KMS-11 (cell line): ENCODE measurements at regions not wholly inside any gene's neighbourhood (a gene's known extent, or its start where the extent isn't known, plus 50 kb on each side); places are given as distances from the start of the nearest gene placed in this dataset.

Source experiments
- H2AFZ ChIP-seq: fragments of 200-600 bp; sonication (generic); 2 replicates; pipeline ENCODE4 v1.6.1; 2016; ENCODE audit warnings: antibody characterized with exemption, mixed run types, low read depth
- H3K27ac ChIP-seq: fragments of 200-600 bp; sonication (generic); 2 replicates; pipeline ENCODE4 v1.6.1; 2016; ENCODE audit warnings: mild to moderate bottlenecking, mixed run types
- H3K27me3 ChIP-seq: fragments of 200-600 bp; sonication (generic); 2 replicates; pipeline ENCODE4 v1.6.1; 2017; ENCODE audit warnings: mild to moderate bottlenecking, low read depth, mixed run types, moderate library complexity; ENCODE audit not compliant: insufficient read depth
- H3K36me3 ChIP-seq: fragments of 200-600 bp; sonication (generic); 2 replicates; pipeline ENCODE4 v1.6.1; 2017; ENCODE audit warnings: mild to moderate bottlenecking, mixed run types; ENCODE audit not compliant: insufficient read depth
- H3K4me1 ChIP-seq: fragments of 200-600 bp; sonication (generic); 2 replicates; pipeline ENCODE4 v1.6.1; 2016; ENCODE audit warnings: mild to moderate bottlenecking, low read depth, mixed run types; ENCODE audit not compliant: poor library complexity, severe bottlenecking
- H3K4me2 ChIP-seq: fragments of 200-600 bp; sonication (generic); 2 replicates; pipeline ENCODE4 v1.7.0; 2016; ENCODE audit warnings: mild to moderate bottlenecking, mixed run types
- H3K4me3 ChIP-seq: fragments of 200-600 bp; sonication (generic); IDR thresholded peaks from 2 replicates; pipeline ENCODE4 v1.6.1; 2017; ENCODE audit warnings: low read depth, low read length, mixed read lengths; ENCODE audit not compliant: insufficient read depth
- H3K79me2 ChIP-seq: fragments of 200-600 bp; sonication (generic); 2 replicates; pipeline ENCODE4 v1.6.1; 2016; ENCODE audit warnings: low read depth, mixed run types; ENCODE audit not compliant: insufficient read depth
- H3K9ac ChIP-seq: fragments of 200-600 bp; sonication (generic); 2 replicates; pipeline ENCODE4 v1.6.1; 2016; ENCODE audit warnings: mild to moderate bottlenecking, mixed run types
- H4K20me1 ChIP-seq: fragments of 200-600 bp; sonication (generic); 2 replicates; pipeline ENCODE4 v1.6.1; 2016; ENCODE audit warnings: mild to moderate bottlenecking, mixed run types; ENCODE audit not compliant: insufficient read depth
- CTCF ChIP-seq: fragments of 200-600 bp; sonication (generic); conservative IDR thresholded peaks from 2 replicates; pipeline ENCODE4 v1.6.1; 2017; ENCODE audit warnings: low read depth, mild to moderate bottlenecking, antibody characterized with exemption, low read length, moderate library complexity, mixed read lengths

GRCh38 chr6:142500250-142500786 is 198.5 kb downstream of the ADGRG6 start:
- Histone ChIP-seq H3K36me3 (no peaks in the 10 kb centered on the region), H3K4me1 (no peaks in the 10 kb centered on the region), H4K20me1 (no peaks in the 10 kb centered on the region), H3K27ac (no peak overlapping the region), H3K27me3 (no peaks in the 10 kb centered on the region), H3K9ac (no peak overlapping the region), H2AFZ (no peak overlapping the region), H3K79me2 (no peaks in the 10 kb centered on the region), H3K4me2 (no peak overlapping the region), H3K4me3 (no peak overlapping the region)
- no peak for TF ChIP-seq CTCF

GRCh38 chr6:142501795-142502194 is 200.0 kb downstream of the ADGRG6 start:
- no peak overlapping the region for H3K4me2 ChIP-seq
- no peaks in the 10 kb centered on the region for H3K27me3 ChIP-seq
- no peak overlapping the region for H3K27ac ChIP-seq
- no peak for TF ChIP-seq CTCF
- no peaks in the 10 kb centered on the region for H3K36me3 ChIP-seq
- H4K20me1 ChIP-seq = no peaks in the 10 kb centered on the region
- no peaks in the 10 kb centered on the region for H3K79me2 ChIP-seq
- no peak overlapping the region for H3K4me3 ChIP-seq
- H3K4me1 ChIP-seq = no peaks in the 10 kb centered on the region
- no peak overlapping the region for H2AFZ ChIP-seq
- no peak overlapping the region for H3K9ac ChIP-seq

GRCh38 chr6:142507065-142507464 is 205.3 kb downstream of the ADGRG6 start:
- no peak overlapping the region for H3K4me2 ChIP-seq
- H3K4me1 ChIP-seq = no peaks in the 10 kb centered on the region
- no peaks in the 10 kb centered on the region for H3K27me3 ChIP-seq
- no peaks in the 10 kb centered on the region for H3K79me2 ChIP-seq
- H3K9ac ChIP-seq = no peak overlapping the region
- H3K36me3 ChIP-seq = no peaks in the 10 kb centered on the region
- no peak for TF ChIP-seq CTCF
- H3K27ac ChIP-seq = no peak overlapping the region
- H4K20me1 ChIP-seq = no peaks in the 10 kb centered on the region
- no peak overlapping the region for H3K4me3 ChIP-seq
- no peak overlapping the region for H2AFZ ChIP-seq

GRCh38 chr6:142510211-142510610 is 208.4 kb downstream of the ADGRG6 start:
- Histone ChIP-seq H3K27ac (no peak overlapping the region), H3K79me2 (no peaks in the 10 kb centered on the region), H3K36me3 (no peaks in the 10 kb centered on the region), H3K4me1 (no peaks in the 10 kb centered on the region), H4K20me1 (no peaks in the 10 kb centered on the region), H3K4me2 (no peak overlapping the region), H3K27me3 (no peaks in the 10 kb centered on the region), H2AFZ (no peak overlapping the region), H3K9ac (no peak overlapping the region), H3K4me3 (no peak overlapping the region)
- TF ChIP-seq CTCF = no peak
